Immature natural killer cell (primary cell): ENCODE measurements at regions not wholly inside any gene's neighbourhood (a gene's known extent, or its start where the extent isn't known, plus 50 kb on each side); places are given as distances from the start of the nearest gene placed in this dataset.

ENCODE experiments used
- DNase-seq, 3 donors: peaks; one replicate each; pipeline ENCODE4 v3.0.0; 2022; ENCODE audit warnings: mixed read lengths in 1 of 3
- H3K27ac Mint-ChIP-seq, 6 donors: one replicate each; pipeline ENCODE4 v1.8.0; 2020; ENCODE audit warnings: mixed read lengths in 6 of 6, mild to moderate bottlenecking in 5 of 6, inconsistent platforms in 4 of 6, moderate library complexity in 3 of 6
- H3K27me3 Mint-ChIP-seq, 3 donors: one replicate each; pipeline ENCODE4 v1.8.0; 2020 to 2021; ENCODE audit warnings: low read depth in 3 of 3, mild to moderate bottlenecking in 3 of 3, mixed read lengths in 3 of 3, moderate library complexity in 3 of 3, inconsistent platforms in 1 of 3
- H3K36me3 Mint-ChIP-seq, 3 donors: one replicate each; pipeline ENCODE4 v1.8.0; 2020; ENCODE audit warnings: mixed read lengths in 3 of 3, inconsistent platforms in 2 of 3, mild to moderate bottlenecking in 2 of 3
- H3K4me1 Mint-ChIP-seq, 2 donors: one replicate each; pipeline ENCODE4 v1.8.0; 2020; ENCODE audit warnings: inconsistent platforms in 2 of 2, mild to moderate bottlenecking in 2 of 2, mixed read lengths in 2 of 2, moderate library complexity in 1 of 2
- H3K4me3 Mint-ChIP-seq, 5 donors: one replicate each; pipeline ENCODE4 v1.8.0; 2020; ENCODE audit warnings: mild to moderate bottlenecking in 5 of 5, mixed read lengths in 5 of 5, inconsistent platforms in 3 of 5, moderate library complexity in 3 of 5
- H3K9me3 Mint-ChIP-seq, 6 donors: one replicate each; pipeline ENCODE4 v1.8.0; 2020; ENCODE audit warnings: mild to moderate bottlenecking in 6 of 6, mixed read lengths in 6 of 6, inconsistent platforms in 4 of 6, moderate library complexity in 3 of 6

- Mint-ChIP-seq H3K27me3 (peaks cover 0 to 2% (median 0%) of the 10 kb centered on the region in 3 donors), H3K4me3 (peak overlapping the region; percentile 72 to 93 (median 79)), H3K9me3 (no peaks in the 10 kb centered on the region), H3K36me3 (peaks cover 0 to 5% (median 0%) of the 10 kb centered on the region in 3 donors), H3K4me1 (peaks cover 95 to 100% of the 10 kb centered on the region in 2 donors), H3K27ac (peak overlapping the region; percentile 95 to 99 (median 98))
- DNase-seq = peak; percentile 66 to 73 (median 68)
Measured at GRCh38 chr2:8477552-8478470, 204.0 kb upstream of the ID2 start.

- H3K27me3 Mint-ChIP-seq = peaks cover 0 to 2% (median 0%) of the 10 kb centered on the region in 3 donors
- peaks cover 95 to 100% of the 10 kb centered on the region in 2 donors for H3K4me1 Mint-ChIP-seq
- H3K9me3 Mint-ChIP-seq = no peaks in the 10 kb centered on the region
- H3K36me3 Mint-ChIP-seq = peaks cover 0 to 6% (median 5%) of the 10 kb centered on the region in 3 donors
- H3K27ac Mint-ChIP-seq = peak overlapping the region; percentile 95 to 99 (median 98)
- DNase-seq = no peak
- H3K4me3 Mint-ChIP-seq = peak overlapping the region; percentile 72 to 93 (median 79)
Measured at GRCh38 chr2:8478471-8478793, 203.4 kb upstream of the ID2 start.

GRCh38 chr2:8479298-8479697, 202.6 kb upstream of the ID2 start:
- H3K27ac Mint-ChIP-seq = peak overlapping the region; percentile 95 to 99 (median 98)
- H3K36me3 Mint-ChIP-seq = peaks cover 0 to 6% (median 5%) of the 10 kb centered on the region in 3 donors
- peak overlapping the region; percentile 61 to 77 (median 64) for H3K4me3 Mint-ChIP-seq
- DNase-seq = no peak
- peaks cover 91 to 100% of the 10 kb centered on the region in 2 donors for H3K4me1 Mint-ChIP-seq
- peaks cover 0 to 2% (median 0%) of the 10 kb centered on the region in 3 donors for H3K27me3 Mint-ChIP-seq
- H3K9me3 Mint-ChIP-seq = no peaks in the 10 kb centered on the region

- no peak for DNase-seq
- peak overlapping the region; percentile 92 to 99 (median 98) for H3K27ac Mint-ChIP-seq
- no peaks in the 10 kb centered on the region for H3K27me3 Mint-ChIP-seq
- H3K36me3 Mint-ChIP-seq = peaks cover 0 to 6% (median 5%) of the 10 kb centered on the region in 3 donors
- peak overlapping the region in 4 of 5 donors; percentile 59 to 71 (median 68) for H3K4me3 Mint-ChIP-seq
- H3K4me1 Mint-ChIP-seq = peaks cover 91 to 100% of the 10 kb centered on the region in 2 donors
- H3K9me3 Mint-ChIP-seq = no peaks in the 10 kb centered on the region
Measured at GRCh38 chr2:8480915-8481314, 200.9 kb upstream of the ID2 start.

GRCh38 chr2:8481463-8482009, 200.3 kb upstream of the ID2 start:
- Mint-ChIP-seq H3K4me3 (peak overlapping the region; percentile 15 to 71 (median 66)), H3K9me3 (no peaks in the 10 kb centered on the region), H3K27me3 (peaks cover 0 to 4% (median 0%) of the 10 kb centered on the region in 3 donors), H3K36me3 (peaks cover 0 to 6% (median 5%) of the 10 kb centered on the region in 3 donors), H3K27ac (peak overlapping the region; percentile 92 to 99 (median 98)), H3K4me1 (peaks cover 91 to 100% of the 10 kb centered on the region in 2 donors)
- peak in 2 of 3 donors; percentile 43 to 53 for DNase-seq

- peaks cover 0 to 10% (median 0%) of the 10 kb centered on the region in 3 donors for H3K27me3 Mint-ChIP-seq
- no peak for DNase-seq
- H3K4me3 Mint-ChIP-seq = peak overlapping the region; percentile 15 to 71 (median 66)
- peaks cover 0 to 6% (median 5%) of the 10 kb centered on the region in 3 donors for H3K36me3 Mint-ChIP-seq
- no peaks in the 10 kb centered on the region for H3K9me3 Mint-ChIP-seq
- peak overlapping the region; percentile 92 to 99 (median 98) for H3K27ac Mint-ChIP-seq
- H3K4me1 Mint-ChIP-seq = peaks cover 93 to 100% of the 10 kb centered on the region in 2 donors
Measured at GRCh38 chr2:8482432-8482831, 199.4 kb upstream of the ID2 start.

GRCh38 chr2:8484502-8485283, 197.2 kb upstream of the ID2 start:
- no peak for DNase-seq
- H3K27ac Mint-ChIP-seq = peak overlapping the region; percentile 97 to 100 (median 98)
- no peaks in the 10 kb centered on the region for H3K9me3 Mint-ChIP-seq
- H3K4me1 Mint-ChIP-seq = peaks cover 94 to 100% of the 10 kb centered on the region in 2 donors
- peak overlapping the region; percentile 16 to 84 (median 72) for H3K4me3 Mint-ChIP-seq
- H3K36me3 Mint-ChIP-seq = peaks cover 0 to 6% (median 5%) of the 10 kb centered on the region in 3 donors
- peaks cover 1 to 20% (median 9%) of the 10 kb centered on the region in 3 donors for H3K27me3 Mint-ChIP-seq

GRCh38 chr2:8485736-8486135, 196.1 kb upstream of the ID2 start:
- peaks cover 0 to 6% (median 5%) of the 10 kb centered on the region in 3 donors for H3K36me3 Mint-ChIP-seq
- peak overlapping the region; percentile 72 to 92 (median 81) for H3K4me3 Mint-ChIP-seq
- H3K27me3 Mint-ChIP-seq = peaks cover 1 to 20% (median 9%) of the 10 kb centered on the region in 3 donors
- DNase-seq = no peak
- peaks cover 94 to 100% of the 10 kb centered on the region in 2 donors for H3K4me1 Mint-ChIP-seq
- no peaks in the 10 kb centered on the region for H3K9me3 Mint-ChIP-seq
- H3K27ac Mint-ChIP-seq = peak overlapping the region; percentile 97 to 100 (median 98)

GRCh38 chr2:8486141-8486540, 195.7 kb upstream of the ID2 start:
- peaks cover 0 to 6% (median 5%) of the 10 kb centered on the region in 3 donors for H3K36me3 Mint-ChIP-seq
- peaks cover 92 to 100% of the 10 kb centered on the region in 2 donors for H3K4me1 Mint-ChIP-seq
- peak overlapping the region; percentile 97 to 100 (median 98) for H3K27ac Mint-ChIP-seq
- peaks cover 1 to 20% (median 9%) of the 10 kb centered on the region in 3 donors for H3K27me3 Mint-ChIP-seq
- peak; percentile 56 to 68 (median 57) for DNase-seq
- no peaks in the 10 kb centered on the region for H3K9me3 Mint-ChIP-seq
- H3K4me3 Mint-ChIP-seq = peak overlapping the region; percentile 72 to 92 (median 81)

GRCh38 chr2:8487461-8487932, 194.4 kb upstream of the ID2 start:
- Mint-ChIP-seq H3K4me1 (peaks cover 83 to 93% of the 10 kb centered on the region in 2 donors), H3K4me3 (peak overlapping the region; percentile 72 to 92 (median 81)), H3K9me3 (no peaks in the 10 kb centered on the region), H3K27ac (peak overlapping the region; percentile 97 to 100 (median 98)), H3K36me3 (peaks cover 0 to 5% (median 4%) of the 10 kb centered on the region in 3 donors), H3K27me3 (peaks cover 4 to 20% (median 9%) of the 10 kb centered on the region in 3 donors)
- DNase-seq = no peak

GRCh38 chr2:8488001-8488738, 193.7 kb upstream of the ID2 start:
- Mint-ChIP-seq H3K27me3 (peaks cover 4 to 20% (median 9%) of the 10 kb centered on the region in 3 donors), H3K9me3 (no peaks in the 10 kb centered on the region), H3K4me3 (peak overlapping the region; percentile 72 to 92 (median 81)), H3K27ac (peak overlapping the region; percentile 97 to 100 (median 98)), H3K4me1 (peaks cover 77 to 86% of the 10 kb centered on the region in 2 donors), H3K36me3 (peaks cover 0 to 3% (median 0%) of the 10 kb centered on the region in 3 donors)
- peak; percentile 86 to 88 (median 87) for DNase-seq

- no peak for DNase-seq
- H3K4me1 Mint-ChIP-seq = peaks cover 70 to 76% of the 10 kb centered on the region in 2 donors
- peak overlapping the region; percentile 72 to 92 (median 81) for H3K4me3 Mint-ChIP-seq
- H3K36me3 Mint-ChIP-seq = no peaks in the 10 kb centered on the region
- peak overlapping the region; percentile 97 to 100 (median 98) for H3K27ac Mint-ChIP-seq
- H3K9me3 Mint-ChIP-seq = no peaks in the 10 kb centered on the region
- peaks cover 4 to 20% (median 9%) of the 10 kb centered on the region in 3 donors for H3K27me3 Mint-ChIP-seq
Measured at GRCh38 chr2:8489221-8489620, 192.6 kb upstream of the ID2 start.
